ENCODE measurements at regions not wholly inside any gene's neighbourhood (a gene's known extent, or its start where the extent isn't known, plus 50 kb on each side); places are given as distances from the start of the nearest gene placed in this dataset.

DNA sequence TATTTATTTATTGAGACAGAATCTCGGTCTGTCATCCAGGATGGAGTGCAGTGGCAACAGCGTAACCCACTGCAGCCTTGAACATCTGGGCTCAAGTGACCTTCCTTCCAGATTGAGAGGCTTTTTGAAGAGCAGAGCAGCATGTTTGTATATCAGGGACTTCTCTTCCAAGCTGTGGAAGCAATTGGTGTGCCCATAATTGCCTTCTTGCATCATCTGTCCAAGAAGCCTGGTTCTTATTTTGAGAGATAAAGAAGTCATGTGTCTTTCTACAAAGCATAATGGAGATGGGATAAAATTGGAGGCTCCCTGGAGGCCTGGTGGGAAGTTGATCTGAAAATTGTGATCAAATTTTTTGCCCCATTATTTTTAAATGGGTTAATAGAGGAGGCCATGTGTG is 183.8 kb upstream of the MCTP2 start:
- DNase-seq, result no peak

GRCh38 chr15:94042180-94042928 is 189.0 kb upstream of the MCTP2 start:
- no peak for DNase-seq

- DNase-seq, result no peak
Measured at GRCh38 chr15:94041746-94042145, 189.6 kb upstream of the MCTP2 start.

DNA sequence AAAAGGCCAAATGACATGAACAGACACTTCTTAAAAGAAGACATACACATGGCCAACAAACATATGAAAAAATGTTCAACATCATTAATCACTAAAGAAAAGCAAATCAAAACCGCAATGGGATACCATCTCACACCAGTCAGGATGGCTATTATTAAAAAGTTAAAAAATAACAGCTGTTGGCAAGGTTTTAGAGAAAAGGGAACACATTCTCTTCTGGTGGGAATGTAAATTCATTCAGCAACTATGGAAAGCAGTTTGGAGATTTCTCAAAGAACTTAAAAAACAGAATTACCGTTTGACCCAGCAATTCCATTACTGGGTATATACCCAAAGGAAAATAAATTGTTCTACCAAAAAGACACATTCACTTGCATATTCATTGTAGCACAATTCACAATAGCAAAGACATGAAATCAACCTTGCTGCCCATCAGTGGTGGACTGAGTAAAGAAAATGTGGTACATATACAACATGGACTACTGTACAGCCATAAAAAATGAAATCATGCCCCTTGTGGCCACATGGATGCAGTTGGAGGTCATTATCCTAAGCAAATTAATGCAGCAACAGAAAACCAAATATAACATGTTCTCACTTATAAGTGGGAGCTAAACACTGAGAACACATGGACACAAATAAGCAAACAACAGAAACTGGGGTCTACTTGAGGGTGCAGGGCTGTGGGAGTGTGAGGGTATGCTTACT is 190.7 kb upstream of the MCTP2 start:
- DNase-seq, result no peak

GRCh38 chr15:94036156-94036555 is 195.2 kb upstream of the MCTP2 start:
- no peak for DNase-seq

DNA sequence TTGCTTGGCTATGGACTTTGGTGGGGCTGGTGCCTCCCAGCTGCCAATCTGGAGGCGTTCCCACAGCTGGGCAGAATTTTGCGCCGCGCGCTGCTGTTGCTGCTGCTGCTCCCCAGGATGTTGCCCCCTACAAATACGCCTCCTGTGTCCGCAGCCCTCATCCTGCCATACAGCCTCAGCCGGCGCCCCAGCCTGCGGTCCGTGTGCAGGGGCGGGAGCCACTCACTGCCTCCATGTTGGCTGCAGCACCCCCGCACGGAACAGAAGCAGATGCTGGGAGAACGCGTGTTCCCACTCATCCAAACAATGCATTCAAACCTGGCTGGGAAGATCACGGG is 197.7 kb upstream of the MCTP2 start:
- no peak for DNase-seq

DNA sequence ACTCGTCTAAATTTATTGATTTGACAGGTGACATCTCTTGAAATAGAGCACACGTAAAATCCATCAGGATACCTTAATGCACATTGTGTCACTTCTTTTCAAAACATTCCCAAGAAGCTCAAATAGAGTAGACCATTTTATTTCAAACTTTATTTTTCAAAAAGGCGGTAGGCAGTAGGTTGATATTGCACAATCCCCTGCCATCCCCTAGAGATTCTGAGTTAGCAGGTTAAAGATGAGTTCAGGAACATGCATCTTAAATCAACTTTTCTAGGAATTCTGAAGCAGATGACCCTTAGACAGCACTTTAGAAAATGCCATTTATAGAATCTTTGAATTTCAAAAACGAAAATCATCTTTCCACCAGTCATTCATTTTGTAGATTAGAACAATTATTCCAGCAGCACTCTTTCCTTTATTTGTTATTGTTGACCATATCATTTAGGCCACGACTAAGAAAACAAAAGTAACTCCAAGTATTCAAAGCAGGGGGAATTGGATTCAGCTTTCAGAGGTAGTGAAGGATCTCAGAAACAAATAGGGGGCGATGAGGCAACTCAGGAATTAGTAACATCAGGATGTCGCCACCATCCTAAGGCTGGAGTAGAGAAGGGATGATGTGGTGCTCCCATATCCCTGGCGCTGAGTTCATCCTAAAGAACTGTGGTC is 198.2 kb upstream of the MCTP2 start:
- no peak for DNase-seq

DNA sequence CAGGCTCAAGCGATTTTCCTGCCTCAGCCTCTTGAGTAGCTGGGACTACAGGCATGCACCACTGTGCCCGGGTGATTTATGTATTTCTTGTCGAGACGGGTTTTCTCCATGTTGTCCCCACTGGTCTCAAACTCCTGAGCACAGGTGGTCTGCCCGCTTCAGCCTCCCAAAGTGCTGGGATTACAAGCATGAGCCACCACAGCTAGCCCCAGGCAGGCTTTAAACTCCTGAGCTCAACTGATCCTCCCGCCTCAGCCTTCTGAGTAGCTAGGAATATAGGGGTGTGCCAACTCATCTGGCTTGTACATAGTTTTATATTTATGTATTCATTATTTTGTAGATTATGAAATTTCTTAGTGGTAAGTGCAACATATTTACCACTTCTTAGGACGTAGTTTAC is 198.8 kb upstream of the MCTP2 start:
- no peak for DNase-seq

- no peak for DNase-seq
Measured at GRCh38 chr15:94031072-94031471, 200.3 kb upstream of the MCTP2 start.

DNA sequence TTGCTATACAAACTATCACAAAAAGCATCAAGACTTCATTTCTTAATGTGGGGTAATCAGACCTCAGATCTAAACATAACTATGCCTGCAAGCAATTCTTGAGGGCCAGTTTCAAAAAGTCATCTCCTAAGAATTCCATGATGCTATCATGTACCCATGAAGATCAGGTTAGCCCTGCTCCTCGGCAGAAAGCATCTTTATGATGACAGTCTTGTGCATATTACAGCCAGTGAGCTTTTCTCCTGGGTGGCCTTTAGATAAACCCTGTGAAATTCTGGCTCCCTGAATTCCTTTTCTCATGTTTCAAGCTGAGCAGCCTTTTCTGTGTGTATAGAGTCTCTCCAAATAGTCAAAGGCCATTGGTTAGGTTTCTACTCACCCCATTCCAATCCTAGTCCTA is 201.9 kb upstream of the MCTP2 start:
- DNase-seq, result no peak

DNA sequence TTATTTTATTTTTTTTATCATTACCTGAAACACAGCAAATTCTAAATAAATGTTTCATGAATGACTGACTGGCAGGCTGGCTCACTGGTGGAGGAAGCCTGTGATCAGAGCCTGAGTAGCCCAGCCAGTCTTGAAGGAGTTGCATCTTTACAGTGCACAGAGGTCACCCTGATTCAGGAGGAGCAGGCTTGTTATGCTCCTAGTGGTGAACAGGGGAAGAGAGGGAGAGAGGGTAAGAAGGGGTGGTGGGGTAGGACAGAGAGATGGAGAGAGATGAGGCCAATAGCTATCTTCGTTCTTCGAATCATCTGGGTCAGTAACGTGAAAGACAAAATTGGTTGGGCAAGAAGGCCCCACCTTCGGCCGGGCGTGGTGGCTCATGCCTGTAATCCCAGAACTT is 202.6 kb upstream of the MCTP2 start:
- DNase-seq, result no peak

GRCh38 chr15:94028121-94028520 is 203.2 kb upstream of the MCTP2 start:
- DNase-seq, result no peak

GRCh38 chr15:94027581-94027980 is 203.8 kb upstream of the MCTP2 start:
- DNase-seq, result no peak

DNA sequence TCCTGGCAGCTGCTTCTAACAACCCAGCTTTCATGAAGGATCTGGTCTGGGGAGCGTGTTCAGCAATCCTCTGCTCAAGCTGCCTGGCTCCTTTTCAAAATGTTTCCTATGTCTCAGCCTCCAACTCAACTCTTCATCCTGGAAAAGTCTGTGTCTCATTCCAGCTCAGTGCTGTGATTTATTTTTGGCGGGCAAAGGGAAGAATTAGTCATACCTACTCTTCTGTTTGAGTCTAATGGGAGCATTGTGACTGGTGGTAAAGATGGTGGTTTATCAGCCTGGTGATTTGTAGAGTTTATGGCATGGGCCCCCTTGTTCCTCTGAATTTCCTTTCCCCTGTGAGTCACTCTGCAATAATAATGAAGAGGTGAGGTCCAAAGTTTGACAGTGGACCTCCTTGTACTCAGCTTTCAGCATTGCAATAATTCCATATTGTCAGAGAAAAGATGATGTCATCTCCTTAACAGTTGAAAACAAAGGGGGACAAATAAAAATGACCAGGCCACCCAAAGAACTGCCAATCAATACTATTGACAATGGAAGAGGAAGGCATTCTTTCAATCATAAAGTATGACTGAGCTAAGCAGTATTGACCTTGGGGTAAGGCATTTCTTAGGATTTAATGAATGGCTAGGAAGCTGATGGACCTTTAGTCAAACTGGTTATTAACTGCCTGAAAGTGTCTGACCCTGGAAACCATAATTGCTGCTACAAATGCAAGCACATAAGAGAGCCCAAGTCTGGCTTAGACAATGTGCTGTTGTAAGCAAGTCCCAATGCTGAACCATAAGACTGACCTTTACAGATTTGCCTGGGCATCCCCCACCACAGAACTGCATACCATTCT is 204.7 kb upstream of the MCTP2 start:
- no peak for DNase-seq

DNA sequence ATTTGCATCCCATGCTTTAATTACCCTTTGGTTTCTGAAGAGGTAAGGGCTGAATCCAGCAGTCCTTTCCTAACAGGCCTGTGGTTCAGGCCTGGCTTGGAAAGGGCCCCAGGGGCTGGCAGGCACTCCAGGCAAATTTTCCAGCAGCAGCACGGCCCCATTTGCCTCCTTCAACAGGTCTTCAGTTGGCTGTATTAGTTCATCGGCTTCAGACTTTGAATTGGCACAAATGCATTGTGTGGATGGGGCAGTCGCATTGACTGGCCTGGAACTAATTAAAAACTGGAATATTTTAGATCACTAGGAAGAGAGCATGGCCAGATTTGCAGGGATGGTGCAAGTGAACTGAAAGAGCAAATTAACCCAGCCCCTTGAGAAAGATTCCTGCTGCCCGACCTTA is 207.8 kb upstream of the MCTP2 start:
- no peak for DNase-seq

DNA sequence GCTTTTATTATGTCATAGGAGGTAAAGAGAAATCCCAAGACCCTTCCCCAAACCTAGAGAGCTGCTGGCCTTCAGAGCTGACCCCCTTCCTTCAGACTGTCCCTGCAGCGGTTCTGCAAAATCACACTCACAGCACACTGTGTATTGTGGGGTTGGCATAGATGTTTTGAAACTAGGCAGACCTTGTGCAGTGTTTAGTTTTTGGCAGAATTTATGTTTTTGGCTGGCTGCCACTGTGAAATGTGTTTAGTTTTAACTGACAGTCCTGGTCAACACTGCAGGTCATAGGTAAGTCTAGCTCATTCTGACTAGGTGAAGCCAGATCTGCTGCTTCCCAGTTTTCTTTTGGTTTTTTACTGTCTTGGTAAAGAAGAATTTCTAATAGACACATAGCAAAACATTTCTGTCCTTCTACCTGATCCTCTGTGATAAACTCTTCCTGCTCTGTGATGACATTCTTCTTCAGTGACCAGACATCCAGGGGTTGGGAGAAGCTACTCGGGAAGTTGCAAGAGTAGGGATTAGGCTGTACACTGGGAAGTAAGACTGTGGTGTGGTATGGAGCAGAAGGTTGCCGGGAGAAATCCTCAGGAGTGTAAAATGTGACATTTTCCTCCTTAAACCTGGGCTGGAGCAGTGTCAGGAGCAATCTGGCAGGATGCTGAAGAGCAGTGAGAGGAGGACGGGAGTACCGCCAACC is 209.6 kb upstream of the MCTP2 start:
- DNase-seq, result no peak

DNA sequence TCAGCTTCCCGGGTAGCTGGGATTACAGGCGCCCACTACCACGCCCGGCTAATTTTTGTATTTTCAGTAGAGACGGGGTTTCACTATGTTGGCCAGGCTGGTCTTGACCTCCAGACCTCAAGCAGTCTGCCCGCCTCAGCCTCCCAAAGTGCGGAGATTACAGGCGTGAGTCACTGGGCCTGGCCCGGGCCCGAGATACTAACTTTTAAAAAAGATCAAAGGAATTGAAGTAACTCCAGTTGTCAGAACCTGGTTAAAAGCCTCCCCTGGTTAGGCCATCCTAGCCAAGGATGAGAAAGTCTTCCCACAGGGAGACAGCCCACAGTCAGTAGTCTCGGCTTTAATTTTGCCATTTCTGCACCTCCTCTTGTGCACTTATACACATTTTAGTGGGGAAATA is 212.3 kb upstream of the MCTP2 start:
- no peak for DNase-seq

DNA sequence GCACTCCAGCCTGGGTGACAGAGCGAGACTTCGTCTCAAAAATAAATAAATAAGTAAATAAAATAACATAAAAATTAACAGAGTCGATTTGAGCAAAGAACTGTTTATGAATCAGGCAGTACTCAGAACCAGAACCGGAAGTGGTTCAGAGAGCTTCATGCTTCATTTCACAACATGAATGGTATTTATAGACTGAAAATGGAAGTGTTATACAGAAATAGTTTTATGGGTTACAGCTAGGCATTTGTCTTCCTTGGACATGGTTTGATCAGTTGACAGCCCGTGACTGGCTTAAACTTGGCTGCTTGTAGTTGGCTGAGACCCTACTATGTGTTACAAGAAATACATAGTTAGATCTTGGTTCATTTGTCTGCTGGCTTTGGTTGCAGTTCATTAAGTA is 216.0 kb upstream of the MCTP2 start:
- DNase-seq, result no peak

GRCh38 chr15:94008104-94009074 is 223.0 kb upstream of the MCTP2 start:
- DNase-seq, result no peak

- no peak for DNase-seq
Measured at GRCh38 chr15:94004697-94005096, 226.7 kb upstream of the MCTP2 start.

DNA sequence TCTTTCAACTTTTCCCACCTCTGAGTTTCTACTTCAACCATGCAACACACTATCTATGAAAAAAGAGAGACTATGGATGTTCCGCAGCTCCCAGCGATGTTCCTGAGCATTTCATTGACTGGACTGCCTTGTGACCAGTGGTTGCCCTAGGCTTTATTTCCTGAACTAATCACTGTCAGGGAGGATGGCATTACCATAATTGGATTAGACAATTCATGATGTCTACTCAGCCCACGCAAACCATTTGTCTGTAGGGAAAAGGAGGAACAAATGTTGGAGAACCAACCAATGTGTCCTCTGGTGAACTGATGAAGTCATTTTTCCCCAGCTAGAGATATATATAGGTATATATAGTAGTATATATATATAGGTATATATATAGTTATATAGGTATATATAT is 229.3 kb upstream of the MCTP2 start:
- no peak for DNase-seq

Measured in stimulated activated CD4-positive, alpha-beta T cell treated with anti-CD3 and anti-CD28 coated beads, Interleukin-4, amount 100 ng/mL, for 24 hours (primary cell).